Spinal cord (tissue), 9 donors: ENCODE measurements at regions not wholly inside any gene's neighbourhood (a gene's known extent, or its start where the extent isn't known, plus 50 kb on each side); places are given as distances from the start of the nearest gene placed in this dataset.

ENCODE experiments used
- DNase-seq, 6 donors: peaks; one replicate each; pipeline versions ENCODE4 v3.0.0 to v3.0.0-alpha.2; 2013 to 2015; ENCODE audit warnings: low spot score in 6 of 6, low read depth in 4 of 6
- H3K27ac ChIP-seq: one replicate; pipeline ENCODE4 v1.5.1; 2013; ENCODE audit warnings: low read depth, low read length, control low read depth
- H3K27me3 ChIP-seq: one replicate; pipeline ENCODE4 v1.6.1; 2013; ENCODE audit warnings: low read length; ENCODE audit not compliant: control insufficient read depth, insufficient read depth
- H3K36me3 ChIP-seq: one replicate; pipeline ENCODE4 v1.6.1; 2013; ENCODE audit warnings: low read length; ENCODE audit not compliant: control insufficient read depth, insufficient read depth
- H3K4me1 ChIP-seq: one replicate; pipeline ENCODE4 v1.6.1; 2013; ENCODE audit warnings: low read length; ENCODE audit not compliant: control insufficient read depth, insufficient read depth
- H3K4me3 ChIP-seq: one replicate; pipeline ENCODE4 v1.5.1; 2013; ENCODE audit warnings: low read depth, low read length, control low read depth
- H3K9me3 ChIP-seq: one replicate; pipeline ENCODE4 v1.6.1; 2013; ENCODE audit warnings: low read length; ENCODE audit not compliant: control insufficient read depth, insufficient read depth
- WGBS: methylation state at CpG from one replicate; pipeline ENCODE4 v1.1.5; 2013; ENCODE audit warnings: missing lambda C conversion rate; ENCODE audit not compliant: insufficient coverage; 5-methylcytosine and 5-hydroxymethylcytosine counted together
- donor health status: healthy.

DNA sequence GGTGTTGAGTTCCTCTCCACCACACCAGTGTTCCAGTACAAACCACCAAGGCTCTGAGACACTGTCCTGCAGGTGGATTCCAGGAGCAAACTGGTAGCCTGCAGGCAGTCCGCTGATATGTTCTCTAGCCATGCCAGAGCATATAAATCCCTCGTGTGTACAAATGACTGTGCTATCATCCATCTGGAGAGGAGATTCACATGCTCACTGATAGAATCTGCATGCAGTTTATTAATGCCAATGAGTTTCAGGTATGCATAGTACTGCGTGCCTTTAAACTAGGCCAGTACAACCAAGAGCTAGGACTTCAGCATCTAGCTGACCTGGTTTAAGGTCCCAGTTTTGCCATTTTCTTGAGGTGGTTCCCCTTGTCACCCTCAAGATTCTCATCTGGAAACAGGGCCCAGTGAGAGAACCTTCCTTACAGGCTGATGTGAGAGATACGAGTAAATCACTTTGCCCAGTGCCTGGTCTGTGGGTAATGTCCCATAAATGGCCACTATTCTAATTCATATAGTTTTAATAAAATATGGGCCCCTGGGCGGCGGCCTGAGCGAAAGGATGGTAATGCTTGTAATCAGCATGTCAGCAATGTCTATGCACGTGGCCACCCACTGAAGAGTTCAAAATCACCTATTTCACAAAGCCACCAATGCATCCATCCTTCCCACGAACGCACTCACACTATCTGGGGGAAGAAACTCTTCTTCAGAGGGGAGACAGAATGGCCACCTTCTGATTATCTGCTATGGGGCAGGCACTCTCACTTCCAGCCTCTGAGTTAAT, 268.0 kb upstream of the ZMIZ1 start:
- no peak overlapping the region for H3K4me3 ChIP-seq
- no peaks in the 10 kb centered on the region for H3K27me3 ChIP-seq
- peaks cover 43% of the 10 kb centered on the region for H3K4me1 ChIP-seq
- no peaks in the 10 kb centered on the region for H3K36me3 ChIP-seq
- no peak for DNase-seq
- H3K9me3 ChIP-seq, result no peaks in the 10 kb centered on the region
- WGBS, result 97% methylated on average over 7 of the region's 10 CpGs
- no peak overlapping the region for H3K27ac ChIP-seq

DNA sequence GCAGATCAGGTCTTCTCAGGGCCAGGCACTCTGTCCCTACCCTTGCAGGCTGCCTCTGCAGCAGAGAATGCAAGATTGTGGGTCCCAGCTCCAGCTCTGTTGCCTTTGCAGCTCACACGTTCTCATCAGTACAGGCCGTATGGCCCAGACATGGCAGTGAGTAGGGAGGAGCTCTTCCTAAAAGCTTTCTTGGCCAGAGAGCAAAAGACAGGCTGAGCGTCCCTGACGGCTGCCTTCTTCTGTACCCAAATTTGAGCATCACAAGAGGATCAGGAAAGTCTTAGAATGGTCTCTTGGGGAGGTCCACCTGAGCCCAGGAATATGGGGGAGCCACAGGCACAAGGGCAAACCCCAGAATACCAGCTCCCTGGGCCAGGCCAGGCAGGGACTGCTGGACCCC, 266.3 kb upstream of the ZMIZ1 start:
- Histone ChIP-seq H3K4me1 (peaks cover 45% of the 10 kb centered on the region), H3K27me3 (no peaks in the 10 kb centered on the region), H3K9me3 (no peaks in the 10 kb centered on the region), H3K4me3 (no peak overlapping the region), H3K36me3 (no peaks in the 10 kb centered on the region), H3K27ac (peak overlapping the region; percentile 68)
- 68% methylated on average over 4 of the region's 4 CpGs for WGBS
- DNase-seq, result peak in 1 of 6 donors; percentile 51

DNA sequence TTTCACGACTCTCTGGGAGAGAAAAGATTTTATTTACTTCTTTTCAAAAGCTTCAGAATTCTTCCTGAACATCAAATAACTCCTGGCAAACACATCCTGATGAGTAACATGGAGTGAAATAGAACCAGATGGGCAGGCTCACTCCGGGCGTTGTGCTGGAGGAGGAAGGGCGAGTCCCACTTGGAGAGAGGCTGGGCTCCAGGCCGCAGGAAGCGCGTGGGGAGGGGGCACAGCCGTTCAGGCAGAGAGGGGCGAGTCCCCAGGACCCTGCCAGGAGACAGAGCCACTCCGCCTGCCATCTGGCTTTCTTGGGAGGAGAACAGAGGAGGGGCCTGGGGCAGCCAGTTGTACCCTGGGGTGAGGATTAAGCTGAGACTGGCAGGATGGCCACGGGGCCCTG, 265.9 kb upstream of the ZMIZ1 start:
- no peak overlapping the region for H3K4me3 ChIP-seq
- peak overlapping the region; percentile 68 for H3K27ac ChIP-seq
- H3K36me3 ChIP-seq, result no peaks in the 10 kb centered on the region
- peak in 1 of 6 donors; percentile 79 for DNase-seq
- WGBS, result 25% methylated on average over 9 of the region's 11 CpGs
- H3K9me3 ChIP-seq, result no peaks in the 10 kb centered on the region
- peaks cover 46% of the 10 kb centered on the region for H3K4me1 ChIP-seq
- H3K27me3 ChIP-seq, result no peaks in the 10 kb centered on the region

DNA sequence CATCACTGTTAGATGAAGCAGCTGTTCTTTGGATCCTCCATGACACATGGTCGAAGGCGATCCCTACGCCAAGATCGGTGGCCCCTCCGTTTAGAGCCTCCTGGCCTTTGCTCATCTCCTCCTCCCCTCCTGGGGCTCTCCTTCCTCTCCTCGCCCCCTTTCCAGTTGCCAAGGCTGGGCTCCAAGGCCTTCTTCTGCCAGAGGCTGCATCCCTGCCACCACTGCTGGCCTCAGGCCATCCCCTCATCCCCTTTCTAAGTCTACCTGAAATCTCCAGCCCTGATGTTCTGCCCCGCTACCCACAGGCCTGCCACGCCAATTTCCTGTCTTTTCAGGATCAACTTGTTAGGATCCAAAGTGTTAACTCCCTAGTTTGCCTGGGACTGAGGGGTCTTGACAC, 265.1 kb upstream of the ZMIZ1 start:
- peaks cover 49% of the 10 kb centered on the region for H3K4me1 ChIP-seq
- H3K36me3 ChIP-seq, result no peaks in the 10 kb centered on the region
- H3K27me3 ChIP-seq, result no peaks in the 10 kb centered on the region
- H3K9me3 ChIP-seq, result no peaks in the 10 kb centered on the region
- no peak for DNase-seq
- no peak overlapping the region for H3K4me3 ChIP-seq
- H3K27ac ChIP-seq, result no peak overlapping the region
- WGBS, result 92% methylated on average over 8 of the region's 8 CpGs

DNA sequence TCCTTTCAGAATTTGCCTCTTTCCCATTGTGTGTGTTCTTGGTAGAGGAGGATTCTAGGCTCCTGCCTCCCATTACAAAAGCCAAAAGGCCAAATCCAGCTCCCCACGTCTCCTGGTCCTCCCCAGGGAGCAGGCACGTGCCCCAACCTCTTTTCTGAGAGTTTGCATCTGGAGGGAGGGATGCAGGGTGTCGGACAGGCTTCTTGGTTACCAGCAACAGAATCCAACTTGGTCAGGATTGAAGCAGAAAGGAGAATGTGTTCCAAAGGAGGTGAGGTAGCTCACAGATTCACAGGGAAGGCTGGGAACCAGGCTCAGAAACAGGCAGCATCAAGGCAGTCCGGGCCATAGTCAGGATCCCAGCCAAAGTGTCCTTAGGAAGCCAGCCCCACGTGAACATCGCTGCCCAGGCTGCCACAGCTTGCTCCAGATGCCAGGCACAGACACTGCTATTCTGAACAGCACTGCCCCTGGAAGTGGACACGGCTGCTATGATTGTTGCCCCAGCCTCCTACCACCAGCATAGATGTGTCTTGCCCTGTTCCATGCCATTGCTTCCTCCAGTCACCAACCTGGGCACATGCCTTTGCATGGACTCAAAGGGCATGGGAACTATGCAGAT, 264.2 kb upstream of the ZMIZ1 start:
- Histone ChIP-seq H3K9me3 (no peaks in the 10 kb centered on the region), H3K4me3 (no peak overlapping the region), H3K27ac (peak overlapping the region; percentile 67), H3K36me3 (no peaks in the 10 kb centered on the region), H3K27me3 (no peaks in the 10 kb centered on the region), H3K4me1 (peaks cover 50% of the 10 kb centered on the region)
- 71% methylated on average over 6 of the region's 7 CpGs for WGBS
- DNase-seq, result no peak

DNA sequence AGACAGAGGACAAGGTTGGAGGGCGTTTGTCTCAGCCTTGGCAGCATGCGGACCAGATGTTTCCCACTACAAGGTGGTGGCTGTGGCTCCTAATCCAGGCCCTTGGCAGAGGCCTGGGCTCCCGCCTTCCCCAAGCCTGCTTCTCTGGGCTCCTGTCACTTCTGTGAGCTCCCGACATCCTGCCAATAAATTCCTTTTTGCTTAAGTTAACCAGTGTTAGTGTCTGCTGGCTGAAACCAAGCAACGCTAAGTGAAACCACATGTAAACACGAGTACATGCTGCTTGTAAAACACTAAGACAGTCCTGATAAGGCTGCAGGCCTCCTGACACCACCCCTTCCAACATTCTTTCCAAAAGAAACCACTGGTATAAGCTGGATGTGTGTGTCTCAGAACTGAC, 263.6 kb upstream of the ZMIZ1 start:
- Histone ChIP-seq H3K4me1 (peaks cover 45% of the 10 kb centered on the region), H3K27me3 (no peaks in the 10 kb centered on the region), H3K36me3 (no peaks in the 10 kb centered on the region), H3K9me3 (no peaks in the 10 kb centered on the region), H3K4me3 (no peak overlapping the region), H3K27ac (peak overlapping the region; percentile 67)
- DNase-seq, result peak in 1 of 6 donors; percentile 89
- 47% methylated on average over 5 of the region's 6 CpGs for WGBS

DNA sequence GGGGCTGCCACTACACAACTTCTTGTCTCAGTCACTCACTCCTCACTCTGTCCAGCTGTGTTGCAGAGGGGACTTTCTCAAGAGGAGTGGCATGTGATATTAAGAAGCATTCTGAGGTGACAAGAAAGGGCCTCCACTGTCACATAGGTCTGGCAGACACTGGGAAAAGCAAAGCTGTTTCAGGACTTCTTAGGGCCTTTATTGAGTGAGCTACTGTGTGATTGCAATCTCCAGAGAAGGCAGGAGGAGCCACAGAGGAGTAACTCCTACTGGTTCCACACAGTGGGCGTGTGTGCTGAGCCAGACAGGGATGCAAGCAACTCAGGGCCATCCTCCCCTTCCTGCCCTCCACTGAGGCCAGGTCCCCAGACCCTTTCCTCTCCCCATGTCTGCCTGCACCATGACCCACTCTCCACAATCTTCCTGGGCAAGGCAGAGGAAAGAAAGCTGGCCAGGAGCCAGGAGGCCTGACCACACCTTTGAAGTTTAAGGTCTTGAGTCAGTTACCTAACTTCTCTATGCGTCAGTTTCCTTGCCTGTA, 262.0 kb upstream of the ZMIZ1 start:
- H3K36me3 ChIP-seq, result no peaks in the 10 kb centered on the region
- no peaks in the 10 kb centered on the region for H3K9me3 ChIP-seq
- DNase-seq, result no peak
- H3K4me1 ChIP-seq, result peaks cover 41% of the 10 kb centered on the region
- H3K4me3 ChIP-seq, result no peak overlapping the region
- 91% methylated on average over 1 of the region's 2 CpGs for WGBS
- H3K27ac ChIP-seq, result no peak overlapping the region
- H3K27me3 ChIP-seq, result no peaks in the 10 kb centered on the region

DNA sequence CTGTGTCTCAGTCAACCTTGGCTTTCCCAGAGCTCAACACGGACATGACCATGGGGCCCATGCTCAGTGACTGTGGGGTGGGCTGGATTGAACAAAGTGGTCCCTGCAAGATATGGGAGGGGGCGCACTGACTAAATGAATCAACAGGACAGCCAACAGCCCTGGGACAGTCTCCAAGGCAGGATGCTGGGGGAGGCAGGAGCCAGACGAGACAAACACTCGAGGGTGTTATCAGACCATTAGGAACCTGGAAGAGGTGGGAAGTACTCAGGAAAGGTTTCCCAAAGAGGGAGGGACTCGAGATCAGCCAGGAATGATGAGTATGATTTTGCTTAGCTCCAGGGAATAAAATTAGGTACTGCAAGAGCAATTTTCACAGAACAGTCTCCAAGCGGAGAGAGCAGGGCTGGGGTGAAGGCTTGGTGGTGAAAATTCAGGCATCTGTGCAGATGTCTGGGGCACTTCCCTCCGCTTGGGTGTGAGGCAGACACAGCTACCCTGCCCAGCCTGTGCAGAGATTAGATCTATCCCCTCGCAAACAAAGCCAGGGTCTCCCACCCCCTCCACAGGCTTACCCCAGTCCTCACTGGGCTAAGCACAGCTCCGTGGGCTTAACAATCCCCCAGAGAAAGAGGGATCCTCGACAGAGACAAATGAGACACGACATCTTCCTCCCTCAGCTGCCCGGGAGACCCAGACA, 261.1 kb upstream of the ZMIZ1 start:
- Histone ChIP-seq H3K4me3 (no peak overlapping the region), H3K27me3 (no peaks in the 10 kb centered on the region), H3K4me1 (peaks cover 31% of the 10 kb centered on the region), H3K27ac (no peak overlapping the region), H3K9me3 (no peaks in the 10 kb centered on the region), H3K36me3 (no peaks in the 10 kb centered on the region)
- DNase-seq, result no peak
- 54% methylated on average over 12 of the region's 12 CpGs for WGBS

DNA sequence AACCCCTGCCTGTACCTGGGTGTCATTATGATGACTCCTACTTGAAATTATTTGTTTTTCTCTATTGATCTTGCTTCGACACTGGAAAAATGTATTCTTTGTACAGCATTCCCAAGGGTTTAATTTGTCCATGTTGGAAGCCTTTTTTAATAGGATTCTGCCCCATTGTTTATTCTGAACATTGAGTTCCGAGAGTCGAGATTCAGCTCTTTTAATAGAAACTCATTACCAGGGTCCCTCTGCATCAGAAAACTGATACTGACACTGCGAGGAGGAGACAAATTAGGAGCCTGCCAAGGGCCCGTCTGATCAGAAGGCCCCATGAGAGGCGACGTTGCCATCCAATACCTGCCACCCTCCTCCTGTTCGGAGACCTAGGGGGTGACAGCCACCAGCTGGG, 260.5 kb upstream of the ZMIZ1 start:
- Histone ChIP-seq H3K27me3 (no peaks in the 10 kb centered on the region), H3K36me3 (no peaks in the 10 kb centered on the region), H3K4me3 (no peak overlapping the region), H3K4me1 (peaks cover 25% of the 10 kb centered on the region), H3K27ac (no peak overlapping the region), H3K9me3 (no peaks in the 10 kb centered on the region)
- peak in 1 of 6 donors; percentile 71 for DNase-seq
- 82% methylated on average over 7 of the region's 8 CpGs for WGBS
